ENCODE measurements at regions not wholly inside any gene's neighbourhood (a gene's known extent, or its start where the extent isn't known, plus 50 kb on each side); places are given as distances from the start of the nearest gene placed in this dataset.

DNA sequence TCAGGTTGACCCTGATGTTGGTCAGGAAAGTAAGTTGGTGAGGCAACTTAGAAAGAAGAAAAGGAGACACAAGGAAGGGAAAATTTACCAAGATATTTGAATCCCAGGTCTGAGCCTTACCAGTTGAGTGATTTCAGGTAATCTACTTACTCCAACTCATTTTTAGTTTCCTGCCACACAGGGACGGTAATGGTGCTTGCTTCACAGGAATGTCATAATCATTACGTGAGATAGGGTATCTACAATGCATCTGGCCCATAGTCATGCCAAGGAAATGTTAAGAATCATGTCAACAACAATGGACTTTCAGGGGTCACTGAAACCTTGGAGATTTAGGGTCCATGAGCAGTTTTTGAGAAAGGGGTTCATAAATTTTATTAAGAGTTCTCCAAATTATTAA is 195.4 kb upstream of the HHIP start:
- TF ChIP-seq POLR2A (IDR thresholded peaks at IDR 0.05), result no peak
- TF ChIP-seq, protein P1, sequence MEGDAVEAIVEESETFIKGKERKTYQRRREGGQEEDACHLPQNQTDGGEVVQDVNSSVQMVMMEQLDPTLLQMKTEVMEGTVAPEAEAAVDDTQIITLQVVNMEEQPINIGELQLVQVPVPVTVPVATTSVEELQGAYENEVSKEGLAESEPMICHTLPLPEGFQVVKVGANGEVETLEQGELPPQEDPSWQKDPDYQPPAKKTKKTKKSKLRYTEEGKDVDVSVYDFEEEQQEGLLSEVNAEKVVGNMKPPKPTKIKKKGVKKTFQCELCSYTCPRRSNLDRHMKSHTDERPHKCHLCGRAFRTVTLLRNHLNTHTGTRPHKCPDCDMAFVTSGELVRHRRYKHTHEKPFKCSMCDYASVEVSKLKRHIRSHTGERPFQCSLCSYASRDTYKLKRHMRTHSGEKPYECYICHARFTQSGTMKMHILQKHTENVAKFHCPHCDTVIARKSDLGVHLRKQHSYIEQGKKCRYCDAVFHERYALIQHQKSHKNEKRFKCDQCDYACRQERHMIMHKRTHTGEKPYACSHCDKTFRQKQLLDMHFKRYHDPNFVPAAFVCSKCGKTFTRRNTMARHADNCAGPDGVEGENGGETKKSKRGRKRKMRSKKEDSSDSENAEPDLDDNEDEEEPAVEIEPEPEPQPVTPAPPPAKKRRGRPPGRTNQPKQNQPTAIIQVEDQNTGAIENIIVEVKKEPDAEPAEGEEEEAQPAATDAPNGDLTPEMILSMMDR (IDR thresholded peaks at IDR 0.05), result no peak

All from body of pancreas (tissue), 4 donors.